IPS DF 6.9 (cell line): ENCODE measurements at regions not wholly inside any gene's neighbourhood (a gene's known extent, or its start where the extent isn't known, plus 50 kb on each side); places are given as distances from the start of the nearest gene placed in this dataset.

Source experiments
- DNase-seq: peaks from one replicate; pipeline ENCODE4 v3.0.0-alpha.2; 2013; ENCODE audit warnings: low read depth, low spot score
- H3K27ac ChIP-seq: one replicate; pipeline ENCODE4 v1.5.1; 2013; ENCODE audit warnings: low read length, control low read depth
- H3K27me3 ChIP-seq: 2 replicates; pipeline ENCODE4 v1.6.1; 2013; ENCODE audit warnings: mild to moderate bottlenecking, low read length; ENCODE audit not compliant: control insufficient read depth, insufficient read depth
- H3K36me3 ChIP-seq: 2 replicates; pipeline ENCODE4 v1.6.1; 2013; ENCODE audit warnings: low read length; ENCODE audit not compliant: control insufficient read depth, insufficient read depth
- H3K4me1 ChIP-seq: 2 replicates; pipeline ENCODE4 v1.6.1; 2013; ENCODE audit warnings: low read length; ENCODE audit not compliant: control insufficient read depth, insufficient read depth
- H3K4me3 ChIP-seq: 2 replicates; pipeline ENCODE4 v1.5.1; 2013; ENCODE audit warnings: mild to moderate bottlenecking, low read length
- H3K9me3 ChIP-seq: 2 replicates; pipeline ENCODE4 v1.6.1; 2013; ENCODE audit warnings: low read length, inconsistent platforms; ENCODE audit not compliant: control insufficient read depth, insufficient read depth
- WGBS: extraction: QIAGEN DNeasy Blood & Tissue Kit; methylation state at CpG from one replicate; pipeline ENCODE4 v1.1.7; 2013; ENCODE audit warnings: mixed read lengths, missing lambda C conversion rate; ENCODE audit not compliant: insufficient read length, insufficient coverage; 5-methylcytosine and 5-hydroxymethylcytosine counted together

- Histone ChIP-seq H3K9me3 (no peaks in the 10 kb centered on the region), H3K27ac (no peak overlapping the region), H3K4me1 (no peaks in the 10 kb centered on the region), H3K27me3 (no peaks in the 10 kb centered on the region), H3K36me3 (no peaks in the 10 kb centered on the region), H3K4me3 (no peak overlapping the region)
- DNase-seq, result no peak
- WGBS, result no CpG with 5 or more reads among the region's 3 CpGs
These were observed 658.4 kb downstream of the TBC1D32 start for GRCh38 chr6:120675886-120676285.

DNA sequence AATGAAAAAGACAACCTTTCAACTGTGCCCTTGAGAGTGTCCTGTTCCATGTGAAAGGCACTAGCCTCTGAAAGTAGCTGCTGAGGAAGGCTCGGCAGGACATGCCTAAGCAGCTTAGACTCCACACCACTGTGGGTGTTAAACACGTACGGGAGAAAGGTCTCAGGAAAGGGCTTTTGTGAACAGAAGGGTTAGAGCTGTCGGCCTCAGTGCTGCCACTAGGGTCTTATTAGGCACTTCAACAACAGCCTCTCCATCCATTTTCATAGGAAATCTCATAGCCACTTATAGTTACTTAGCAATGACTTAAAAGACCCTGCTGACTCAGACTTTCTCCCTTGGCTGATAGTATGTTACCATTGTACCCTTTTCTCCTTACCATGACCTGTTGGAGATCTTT, 662.8 kb downstream of the TBC1D32 start:
- Histone ChIP-seq H3K4me3 (no peak overlapping the region), H3K27ac (no peak overlapping the region), H3K27me3 (no peaks in the 10 kb centered on the region), H3K9me3 (no peaks in the 10 kb centered on the region), H3K36me3 (no peaks in the 10 kb centered on the region), H3K4me1 (no peaks in the 10 kb centered on the region)
- WGBS, result no CpG with 5 or more reads among the region's 4 CpGs
- peak; percentile 7 for DNase-seq

- no CpG with 5 or more reads among the region's 2 CpGs for WGBS
- Histone ChIP-seq H3K36me3 (no peaks in the 10 kb centered on the region), H3K27me3 (no peaks in the 10 kb centered on the region), H3K9me3 (no peaks in the 10 kb centered on the region), H3K4me1 (no peaks in the 10 kb centered on the region), H3K4me3 (no peak overlapping the region), H3K27ac (no peak overlapping the region)
- DNase-seq, result no peak
These were observed 681.8 kb downstream of the TBC1D32 start for GRCh38 chr6:120652506-120652905.

GRCh38 chr6:120648713-120649112, 685.6 kb downstream of the TBC1D32 start:
- Histone ChIP-seq H3K36me3 (no peaks in the 10 kb centered on the region), H3K4me3 (no peak overlapping the region), H3K4me1 (no peaks in the 10 kb centered on the region), H3K9me3 (no peaks in the 10 kb centered on the region), H3K27me3 (no peaks in the 10 kb centered on the region), H3K27ac (no peak overlapping the region)
- no CpG with 5 or more reads among the region's 2 CpGs for WGBS
- DNase-seq, result no peak

- Histone ChIP-seq H3K27me3 (no peaks in the 10 kb centered on the region), H3K27ac (no peak overlapping the region), H3K36me3 (no peaks in the 10 kb centered on the region), H3K4me1 (no peaks in the 10 kb centered on the region), H3K4me3 (no peak overlapping the region), H3K9me3 (no peaks in the 10 kb centered on the region)
- WGBS, result no CpG with 5 or more reads among the region's 2 CpGs
- no peak for DNase-seq
These were observed 688.2 kb downstream of the TBC1D32 start for GRCh38 chr6:120646101-120646500.

DNA sequence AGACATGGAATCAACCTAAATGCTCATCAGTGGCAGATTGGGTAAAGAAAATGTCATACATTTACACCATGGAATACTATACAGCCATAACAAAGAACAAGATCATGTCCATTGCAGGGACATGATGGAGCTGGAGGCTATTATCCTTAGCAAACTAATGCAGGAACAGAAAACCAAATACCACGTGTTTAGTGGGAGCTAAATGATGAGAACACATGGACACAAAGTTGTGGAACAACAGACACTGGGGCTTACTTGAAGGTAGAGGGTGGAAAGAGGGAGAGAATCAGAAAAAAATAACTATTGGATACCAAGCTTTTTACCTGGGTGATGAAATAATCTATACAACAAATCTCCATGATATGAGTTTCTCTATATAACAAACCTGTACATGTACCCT, 701.3 kb downstream of the TBC1D32 start:
- no peak overlapping the region for H3K27ac ChIP-seq
- H3K4me3 ChIP-seq, result no peak overlapping the region
- DNase-seq, result no peak
- H3K4me1 ChIP-seq, result no peaks in the 10 kb centered on the region
- no CpG with 5 or more reads among the region's 1 CpG for WGBS
- H3K36me3 ChIP-seq, result no peaks in the 10 kb centered on the region
- no peaks in the 10 kb centered on the region for H3K9me3 ChIP-seq
- no peaks in the 10 kb centered on the region for H3K27me3 ChIP-seq

GRCh38 chr6:120627612-120628011, 706.7 kb downstream of the TBC1D32 start:
- no peaks in the 10 kb centered on the region for H3K9me3 ChIP-seq
- H3K27me3 ChIP-seq, result no peaks in the 10 kb centered on the region
- no peak overlapping the region for H3K4me3 ChIP-seq
- WGBS, result no CpG with 5 or more reads among the region's 3 CpGs
- H3K27ac ChIP-seq, result no peak overlapping the region
- no peak for DNase-seq
- H3K36me3 ChIP-seq, result no peaks in the 10 kb centered on the region
- no peaks in the 10 kb centered on the region for H3K4me1 ChIP-seq

- Histone ChIP-seq H3K36me3 (no peaks in the 10 kb centered on the region), H3K4me1 (no peaks in the 10 kb centered on the region), H3K9me3 (no peaks in the 10 kb centered on the region), H3K27ac (no peak overlapping the region), H3K4me3 (no peak overlapping the region), H3K27me3 (no peaks in the 10 kb centered on the region)
- WGBS, result no CpG with 5 or more reads among the region's 1 CpG
- no peak for DNase-seq
These were observed 712.1 kb downstream of the TBC1D32 start for GRCh38 chr6:120622127-120622631.

GRCh38 chr6:120620900-120621299, 713.4 kb downstream of the TBC1D32 start:
- DNase-seq, result no peak
- WGBS, result no CpG with 5 or more reads among the region's 1 CpG
- no peaks in the 10 kb centered on the region for H3K27me3 ChIP-seq
- H3K36me3 ChIP-seq, result no peaks in the 10 kb centered on the region
- no peak overlapping the region for H3K4me3 ChIP-seq
- H3K4me1 ChIP-seq, result no peaks in the 10 kb centered on the region
- no peak overlapping the region for H3K27ac ChIP-seq
- no peaks in the 10 kb centered on the region for H3K9me3 ChIP-seq

- WGBS, result no CpG with 5 or more reads among the region's 3 CpGs
- H3K9me3 ChIP-seq, result no peaks in the 10 kb centered on the region
- H3K27ac ChIP-seq, result no peak overlapping the region
- no peak for DNase-seq
- no peaks in the 10 kb centered on the region for H3K4me1 ChIP-seq
- H3K36me3 ChIP-seq, result no peaks in the 10 kb centered on the region
- H3K4me3 ChIP-seq, result no peak overlapping the region
- H3K27me3 ChIP-seq, result no peaks in the 10 kb centered on the region
These were observed 719.0 kb downstream of the TBC1D32 start for GRCh38 chr6:120615238-120615637.

GRCh38 chr6:120614723-120615122, 719.6 kb downstream of the TBC1D32 start:
- WGBS, result no CpG with 5 or more reads among the region's 2 CpGs
- Histone ChIP-seq H3K4me1 (no peaks in the 10 kb centered on the region), H3K36me3 (no peaks in the 10 kb centered on the region), H3K4me3 (no peak overlapping the region), H3K27ac (no peak overlapping the region), H3K27me3 (no peaks in the 10 kb centered on the region), H3K9me3 (no peaks in the 10 kb centered on the region)
- DNase-seq, result no peak
